Kasumi-1 (cell line): ENCODE measurements at regions not wholly inside any gene's neighbourhood (a gene's known extent, or its start where the extent isn't known, plus 50 kb on each side); places are given as distances from the start of the nearest gene placed in this dataset.
A peak's percentile ranks its signal among the peaks of the same experiment; 100 is the strongest.
"Not testable (repeated sequence)": the region's sequence is repeated elsewhere in the genome, so short reads cannot be mapped to it uniquely, and the experiment has no call there.

Experiments
- DNase-seq, 2 experiments: peaks; one replicate each; lab custom pipeline; 2025; lab: John Stamatoyannopoulos, UW

- DNase-seq = peak in 1 of 2 experiments; percentile 3
Observed at GRCh38 chr14:40252817-40253447, 820.7 kb upstream of the FBXO33 start.

DNA sequence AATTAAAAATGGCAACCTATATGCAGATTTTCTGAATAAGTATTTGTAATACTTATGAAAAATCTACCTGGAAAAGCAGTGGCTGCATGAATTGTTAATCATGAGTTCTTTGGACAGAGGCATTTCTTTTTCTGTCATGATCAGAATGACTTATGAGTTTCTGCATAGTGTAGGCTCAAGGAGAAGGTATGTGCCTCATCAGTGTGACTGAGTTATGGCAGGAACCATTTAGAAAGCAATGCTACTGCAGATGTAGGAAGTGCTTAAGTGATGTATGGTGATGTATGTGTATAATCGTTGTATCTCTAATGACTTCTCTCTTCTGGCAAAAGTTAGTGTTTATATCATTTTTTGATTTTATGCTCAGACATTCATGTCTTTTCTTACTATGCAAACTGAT lies 816.4 kb upstream of the FBXO33 start:
- DNase-seq = no peak

DNA sequence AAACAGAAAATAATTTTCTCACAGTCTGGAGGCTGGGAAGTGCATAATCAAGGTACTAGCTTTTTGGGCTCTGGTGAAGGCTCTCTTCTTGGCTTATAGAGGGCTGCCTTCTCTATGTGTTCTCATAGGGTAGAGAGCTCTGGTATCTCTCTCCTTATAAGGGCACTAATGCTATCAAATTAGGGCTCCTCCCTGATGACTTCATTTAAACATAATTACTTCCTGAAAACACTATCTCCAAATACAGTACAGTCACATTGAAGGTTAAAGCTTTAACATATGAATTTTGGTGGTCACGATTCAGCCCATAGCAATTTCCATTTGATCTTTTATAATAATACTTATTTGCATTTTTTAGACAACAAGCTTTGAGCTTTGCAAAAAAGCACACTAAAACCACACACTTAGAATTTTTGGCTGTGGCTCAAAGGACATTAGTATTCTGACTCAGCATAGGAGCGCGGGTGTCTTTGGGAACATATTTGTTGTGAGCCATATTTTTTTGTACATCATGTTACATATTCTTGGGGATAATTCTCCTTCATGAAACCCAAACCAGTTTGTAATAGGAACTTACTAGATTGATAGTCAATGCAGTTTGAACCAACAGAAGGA lies 808.1 kb upstream of the FBXO33 start:
- DNase-seq = no peak

GRCh38 chr14:40232302-40232701 lies 800.1 kb upstream of the FBXO33 start:
- DNase-seq = no peak

DNA sequence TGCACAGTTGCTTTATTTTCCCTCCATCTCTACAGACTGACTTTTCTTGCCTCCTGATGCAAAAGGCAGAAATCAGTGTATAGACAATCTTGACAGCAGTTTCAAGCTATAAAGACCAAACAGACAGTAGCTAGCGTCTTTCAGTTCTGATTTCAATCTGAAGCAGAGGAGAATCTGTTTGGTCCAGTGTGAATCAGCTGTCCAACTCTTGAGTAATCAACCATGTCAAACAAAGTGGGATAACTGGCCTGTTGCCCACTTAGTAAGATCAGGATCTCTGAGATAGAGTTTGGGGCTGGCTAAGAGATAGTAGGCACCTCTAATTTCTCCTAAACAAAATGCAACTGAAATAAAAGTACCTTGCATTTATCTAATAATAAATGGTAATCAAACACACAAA lies 797.4 kb upstream of the FBXO33 start:
- no peak for DNase-seq

GRCh38 chr14:40222996-40223395 lies 790.8 kb upstream of the FBXO33 start:
- DNase-seq = no peak

- DNase-seq = no peak
Observed at GRCh38 chr14:40221428-40221827, 789.2 kb upstream of the FBXO33 start.

DNA sequence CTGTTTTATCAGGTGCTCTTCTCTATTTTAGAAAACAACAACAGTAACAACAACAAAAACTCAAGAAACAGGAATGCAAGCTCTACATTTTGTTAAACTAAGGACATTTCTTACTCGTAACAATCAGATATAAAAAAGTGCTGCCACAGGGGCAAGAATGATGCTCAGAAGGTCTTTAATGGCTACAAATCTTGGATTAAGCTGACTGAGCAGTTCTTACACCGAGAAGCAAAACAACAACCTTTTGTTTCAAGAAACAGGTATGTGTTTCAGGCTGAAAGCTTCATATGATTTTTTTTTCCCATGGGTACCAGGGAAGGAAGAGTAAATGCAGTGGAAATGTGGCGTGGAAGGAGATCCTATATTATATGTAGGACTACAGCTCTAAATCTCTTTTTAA lies 786.8 kb upstream of the FBXO33 start:
- DNase-seq = no peak

- peak; percentile 13 to 28 for DNase-seq
Observed at GRCh38 chr14:40218282-40218941, 786.2 kb upstream of the FBXO33 start.

DNA sequence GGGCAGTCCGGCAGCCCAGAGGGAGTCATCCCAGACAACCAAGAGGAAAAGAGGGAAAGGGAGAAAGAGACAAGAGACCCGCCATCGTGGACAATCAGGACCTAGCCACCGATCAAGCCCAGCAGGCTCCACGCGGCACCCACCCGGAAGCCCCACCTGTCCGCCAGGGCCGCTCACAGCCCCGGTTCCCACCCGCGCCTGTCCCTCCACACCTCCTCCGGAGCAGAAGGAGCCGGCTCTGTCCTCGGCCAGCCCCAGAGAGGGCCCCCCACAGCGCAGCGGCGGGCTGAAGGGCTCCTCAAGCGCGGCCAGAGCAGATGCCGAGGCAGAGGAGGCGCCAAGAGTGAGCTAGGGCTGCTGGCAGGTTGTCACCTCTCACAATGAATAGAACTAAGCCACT lies 784.7 kb upstream of the FBXO33 start:
- no peak for DNase-seq

- not testable (repeated sequence) for DNase-seq
Observed at GRCh38 chr14:40216408-40216807, 784.2 kb upstream of the FBXO33 start.

DNA sequence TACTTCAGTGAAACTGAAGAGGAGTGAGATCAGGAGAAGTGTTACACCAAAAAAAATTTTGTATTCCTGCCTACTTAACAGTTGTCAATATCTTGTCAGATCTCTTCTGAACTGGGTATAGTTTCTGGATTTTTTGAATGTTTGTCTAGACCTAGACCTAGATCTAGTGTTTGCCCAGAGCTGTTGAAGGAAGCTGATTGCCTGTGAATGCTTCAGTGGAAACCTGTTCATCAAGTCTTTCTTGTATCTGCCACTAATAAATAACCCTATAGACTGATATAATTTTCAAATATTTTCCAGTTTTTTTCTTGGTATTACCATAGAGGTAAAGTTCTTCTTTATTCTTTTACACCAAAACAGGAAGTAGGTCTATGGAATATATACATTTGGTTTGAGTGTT lies 781.5 kb upstream of the FBXO33 start:
- DNase-seq = peak in 1 of 2 experiments; percentile 6

DNA sequence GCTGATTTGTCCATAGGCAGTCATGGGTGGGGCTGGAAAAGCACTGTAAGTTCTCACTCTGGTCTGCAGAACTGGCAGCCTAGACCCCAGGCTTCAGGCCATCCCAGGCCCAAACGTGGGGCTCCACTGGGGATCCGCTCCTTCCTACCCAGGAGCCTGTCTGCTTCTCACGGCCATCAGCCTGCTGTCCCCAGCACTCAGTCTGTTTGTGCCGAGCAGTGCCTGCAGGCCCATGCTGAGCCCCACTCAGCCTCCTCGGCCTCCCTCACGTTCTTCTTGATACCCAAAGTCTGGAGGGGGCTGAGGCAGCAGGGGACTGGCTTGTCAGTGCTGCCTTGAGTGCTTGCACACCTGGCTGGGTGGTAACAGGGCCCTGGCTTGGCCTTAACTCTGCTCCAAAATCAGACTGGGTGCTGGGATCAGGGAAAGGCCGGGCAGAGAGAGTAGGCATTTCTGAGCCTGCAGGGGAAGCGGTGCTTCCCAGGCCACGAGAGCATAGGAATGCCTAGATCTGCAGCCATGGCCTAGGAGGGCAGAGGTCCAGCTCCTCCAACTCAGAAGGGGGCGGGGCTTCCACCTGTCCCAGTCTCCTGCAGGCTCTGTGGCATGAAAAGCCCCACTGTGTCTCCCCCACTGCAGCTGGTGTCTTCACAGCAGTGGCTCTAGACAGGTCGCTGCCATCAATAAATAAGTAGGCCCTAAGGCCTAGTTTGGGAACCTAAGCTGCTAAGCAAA lies 772.4 kb upstream of the FBXO33 start:
- no peak for DNase-seq

DNA sequence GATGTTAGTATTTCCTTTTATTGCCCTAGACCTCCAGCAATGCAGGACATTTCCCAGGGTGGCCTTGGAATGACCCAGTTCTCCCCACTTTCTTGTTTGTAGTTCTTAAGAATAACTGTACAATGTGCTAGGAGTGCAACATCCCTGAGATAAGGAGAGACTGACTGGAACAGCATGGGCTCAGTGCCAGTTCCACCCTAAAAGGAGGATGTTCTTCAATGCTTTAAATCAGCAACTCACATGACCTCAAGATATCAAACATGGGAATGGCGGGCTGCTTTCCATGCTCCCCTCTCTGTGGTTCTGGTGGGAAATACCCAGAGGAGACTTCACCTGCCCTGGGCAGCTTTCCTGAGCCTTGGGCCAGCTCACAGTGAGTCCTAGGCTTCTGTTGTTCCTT lies 766.9 kb upstream of the FBXO33 start:
- DNase-seq = no peak

GRCh38 chr14:40197344-40197743 lies 765.1 kb upstream of the FBXO33 start:
- no peak for DNase-seq

DNA sequence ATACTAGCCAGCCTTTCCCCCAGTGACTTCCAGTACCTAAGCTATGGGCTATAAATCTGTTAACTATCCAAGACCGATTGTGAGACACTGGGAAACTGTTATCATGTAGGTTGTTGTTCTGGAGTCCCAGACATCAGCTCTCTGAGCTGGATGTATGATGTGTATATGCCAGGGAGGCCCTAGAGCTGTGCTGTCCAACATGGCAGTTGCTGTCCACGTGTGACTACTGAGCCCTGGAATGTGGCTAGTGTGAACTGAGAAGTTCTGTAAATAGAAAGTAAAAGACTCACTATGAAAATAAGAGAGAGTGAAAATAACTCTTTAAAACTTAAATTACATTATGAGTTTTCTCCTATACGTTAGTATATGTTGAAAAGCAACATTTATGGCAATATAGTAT lies 755.8 kb upstream of the FBXO33 start:
- DNase-seq = no peak

DNA sequence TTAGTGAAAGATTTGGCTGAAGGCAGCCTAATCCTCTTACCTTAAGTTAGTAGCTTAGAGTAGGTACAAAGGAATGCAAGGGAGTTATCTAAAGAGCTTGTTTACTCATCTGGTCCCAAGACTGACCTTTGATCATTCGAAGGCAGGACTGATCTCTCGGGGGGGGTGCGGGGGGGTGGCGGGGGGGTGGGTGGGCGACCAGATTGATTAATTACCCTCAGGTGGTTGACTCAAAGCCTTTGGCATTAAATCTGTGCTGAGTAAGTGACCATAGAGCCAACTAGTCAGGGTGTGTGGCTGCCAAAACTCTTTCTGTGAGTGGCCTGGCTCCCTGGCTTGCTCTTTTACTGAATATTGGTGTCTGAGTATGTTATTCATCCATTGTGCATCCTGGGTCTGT lies 731.9 kb upstream of the FBXO33 start:
- DNase-seq = no peak

DNA sequence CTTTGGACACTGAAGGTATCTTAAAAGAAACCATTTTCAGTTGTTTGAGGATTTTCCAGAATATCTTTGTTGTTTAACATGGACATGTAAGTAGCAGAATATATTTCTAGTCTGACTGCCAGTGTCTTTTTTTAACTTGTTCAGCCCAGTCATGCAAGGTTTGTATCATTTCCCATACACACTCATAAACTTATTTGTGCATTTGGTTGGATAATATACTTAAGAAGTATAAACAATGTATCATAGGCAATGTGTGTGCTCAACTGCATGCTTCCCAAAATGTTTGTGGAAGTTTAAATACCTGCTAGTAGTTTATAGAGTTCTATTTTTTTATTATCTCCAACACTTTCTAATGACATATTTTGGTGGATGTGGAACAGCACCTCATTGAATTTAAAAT lies 707.4 kb upstream of the FBXO33 start:
- DNase-seq = no peak

GRCh38 chr14:40133463-40133862 lies 701.2 kb upstream of the FBXO33 start:
- DNase-seq = no peak

DNA sequence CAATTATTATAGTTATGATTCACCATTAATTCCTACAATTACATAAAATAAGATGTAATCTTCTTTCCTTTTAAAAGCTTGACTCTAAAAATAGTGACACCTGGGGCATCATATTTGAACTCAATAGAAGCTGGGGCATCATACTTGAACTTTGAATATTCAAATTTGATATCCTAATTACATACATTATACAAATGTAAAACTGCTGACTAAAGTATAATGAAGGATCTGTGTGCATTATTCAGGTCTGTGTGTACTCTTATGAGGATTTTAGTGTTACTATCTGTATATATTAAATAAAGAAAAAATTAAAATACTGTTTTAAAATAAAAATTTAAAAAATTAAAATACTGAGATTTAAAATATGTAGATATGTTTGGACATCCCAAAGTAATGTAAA lies 696.9 kb upstream of the FBXO33 start:
- no peak for DNase-seq

GRCh38 chr14:40123816-40124215 lies 691.6 kb upstream of the FBXO33 start:
- no peak for DNase-seq

DNA sequence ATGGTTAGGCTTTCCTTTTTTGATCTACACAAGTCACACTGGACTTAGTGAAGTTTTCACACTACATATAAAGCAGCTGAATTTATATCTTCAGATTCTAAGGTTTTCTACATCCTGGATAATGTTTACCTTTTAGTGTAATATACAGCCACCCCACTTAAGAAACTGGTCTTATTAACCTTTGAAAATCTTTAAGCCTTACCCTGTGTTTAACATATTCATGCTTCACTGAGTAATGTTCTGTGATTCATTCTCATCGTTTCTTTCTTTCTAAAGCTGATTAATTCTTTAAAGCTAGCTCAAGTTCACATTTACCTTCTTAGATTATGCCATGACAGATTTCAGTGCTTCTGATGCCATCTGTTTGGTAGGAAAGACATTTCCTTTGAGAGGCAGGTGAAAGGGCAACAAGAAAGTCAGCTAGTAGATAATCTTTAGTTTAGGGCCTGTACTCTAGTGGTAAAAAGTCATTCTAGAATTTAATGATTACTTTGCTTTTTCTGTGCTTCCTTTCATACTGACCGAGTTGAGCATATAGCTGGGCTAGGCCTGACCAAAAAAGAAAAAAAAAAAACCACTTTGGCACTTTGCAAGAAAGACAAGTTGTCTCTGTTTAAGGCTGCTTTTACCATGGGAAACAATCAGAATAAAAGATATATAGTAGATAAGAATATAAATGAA lies 690.9 kb upstream of the FBXO33 start:
- no peak for DNase-seq
